Type B pancreatic cell (in vitro differentiated cells): ENCODE measurements at regions not wholly inside any gene's neighbourhood (a gene's known extent, or its start where the extent isn't known, plus 50 kb on each side); places are given as distances from the start of the nearest gene placed in this dataset.
"Not testable (repeated sequence)": the region's sequence is repeated elsewhere in the genome, so short reads cannot be mapped to it uniquely, and the experiment has no call there.

ENCODE experiments used
- DNase-seq: peaks from one replicate; pipeline ENCODE4 v3.0.0; 2021; ENCODE audit warnings: mixed read lengths; ENCODE audit not compliant: unreplicated experiment; ENCODE audit errors: extremely low spot score
- H3K27ac Mint-ChIP-seq: 2 replicates; pipeline ENCODE4 v1.8.0; 2021; ENCODE audit warnings: mild to moderate bottlenecking, mixed read lengths
- H3K27me3 Mint-ChIP-seq: 2 replicates; pipeline ENCODE4 v1.8.0; 2021; ENCODE audit warnings: mixed read lengths
- H3K36me3 Mint-ChIP-seq: 2 replicates; pipeline ENCODE4 v1.8.0; 2021; ENCODE audit warnings: mixed read lengths
- H3K4me1 Mint-ChIP-seq: one replicate; pipeline ENCODE4 v1.8.0; 2021; ENCODE audit warnings: mixed read lengths; ENCODE audit not compliant: unreplicated experiment
- H3K4me3 Mint-ChIP-seq: 2 replicates; pipeline ENCODE4 v1.8.0; 2021; ENCODE audit warnings: mild to moderate bottlenecking, mixed read lengths
- H3K9me3 Mint-ChIP-seq: 2 replicates; pipeline ENCODE4 v1.8.0; 2021; ENCODE audit warnings: mixed read lengths
- CTCF ChIP-seq: fragments of 200-600 bp; sonication (generic); conservative IDR thresholded peaks from 2 replicates; pipeline ENCODE4 v1.5.0; 2021; ENCODE audit warnings: antibody characterized with exemption, mild to moderate bottlenecking

GRCh38 chr9:21615446-21615845 lies 133.3 kb upstream of the IFNE start:
- H3K4me3 Mint-ChIP-seq = no peak overlapping the region
- no peaks in the 10 kb centered on the region for H3K9me3 Mint-ChIP-seq
- H3K36me3 Mint-ChIP-seq = no peaks in the 10 kb centered on the region
- no peak for TF ChIP-seq CTCF
- DNase-seq = no peak
- no peaks in the 10 kb centered on the region for H3K27me3 Mint-ChIP-seq
- H3K4me1 Mint-ChIP-seq = no peaks in the 10 kb centered on the region
- H3K27ac Mint-ChIP-seq = no peak overlapping the region

- Mint-ChIP-seq H3K4me3 (no peak overlapping the region), H3K27ac (no peak overlapping the region), H3K36me3 (no peaks in the 10 kb centered on the region), H3K9me3 (no peaks in the 10 kb centered on the region), H3K4me1 (no peaks in the 10 kb centered on the region), H3K27me3 (no peaks in the 10 kb centered on the region)
- TF ChIP-seq CTCF = no peak
- no peak for DNase-seq
Measured at GRCh38 chr9:21616082-21616778, 134.1 kb upstream of the IFNE start.

- Mint-ChIP-seq H3K27me3 (peaks cover 5% of the 10 kb centered on the region), H3K4me3 (no peak overlapping the region), H3K9me3 (no peaks in the 10 kb centered on the region), H3K27ac (no peak overlapping the region), H3K36me3 (no peaks in the 10 kb centered on the region), H3K4me1 (no peaks in the 10 kb centered on the region)
- no peak for TF ChIP-seq CTCF
- no peak for DNase-seq
Measured at GRCh38 chr9:21624675-21625644, 142.8 kb upstream of the IFNE start.

- no peak overlapping the region for H3K27ac Mint-ChIP-seq
Measured at GRCh38 chr9:21626493-21626892, 144.4 kb upstream of the IFNE start.

GRCh38 chr9:21628954-21629353 lies 146.8 kb upstream of the IFNE start:
- DNase-seq, H3K27me3 Mint-ChIP-seq, H3K4me3 Mint-ChIP-seq, H3K4me1 Mint-ChIP-seq, H3K36me3 Mint-ChIP-seq, H3K9me3 Mint-ChIP-seq, H3K27ac Mint-ChIP-seq: not testable (repeated sequence)

More at GRCh38 chr9:21626493-21626892, 144.4 kb upstream of the IFNE start:
- Mint-ChIP-seq H3K9me3 (no peaks in the 10 kb centered on the region), H3K4me1 (no peaks in the 10 kb centered on the region), H3K4me3 (no peak overlapping the region), H3K36me3 (no peaks in the 10 kb centered on the region), H3K27me3 (peaks cover 5% of the 10 kb centered on the region)
- DNase-seq = no peak
- no peak for TF ChIP-seq CTCF

GRCh38 chr9:21634951-21635350 lies 152.8 kb upstream of the IFNE start:
- H3K27ac Mint-ChIP-seq = no peak overlapping the region
- no peaks in the 10 kb centered on the region for H3K36me3 Mint-ChIP-seq
- no peaks in the 10 kb centered on the region for H3K9me3 Mint-ChIP-seq
- TF ChIP-seq CTCF = no peak
- H3K4me3 Mint-ChIP-seq = no peak overlapping the region
- H3K27me3 Mint-ChIP-seq = no peaks in the 10 kb centered on the region
- H3K4me1 Mint-ChIP-seq = no peaks in the 10 kb centered on the region
- DNase-seq = no peak
